ENCODE measurements at regions not wholly inside any gene's neighbourhood (a gene's known extent, or its start where the extent isn't known, plus 50 kb on each side); places are given as distances from the start of the nearest gene placed in this dataset.

GRCh38 chr14:29191092-29191491, 424.5 kb downstream of the FOXG1 start:
- Histone ChIP-seq H3K4me2 (no peak overlapping the region), H3K4me3 (IDR thresholded peaks at IDR 0.05; ENCODE audit: insufficient read depth, low read depth, low read length) (no peak overlapping the region), H3K9ac (no peak overlapping the region), H4K20me1 (ENCODE audit: insufficient read depth) (no peaks in the 10 kb centered on the region), H3K36me3 (ENCODE audit: insufficient read depth) (no peaks in the 10 kb centered on the region), H2AFZ (ENCODE audit: low read depth) (no peak overlapping the region), H3K4me1 (ENCODE audit: low read depth, poor library complexity, severe bottlenecking) (peaks cover 10% of the 10 kb centered on the region), H3K27ac (no peak overlapping the region), H3K27me3 (ENCODE audit: insufficient read depth, low read depth) (no peaks in the 10 kb centered on the region), H3K79me2 (ENCODE audit: insufficient read depth, low read depth) (no peaks in the 10 kb centered on the region)
- TF ChIP-seq CTCF (conservative IDR thresholded peaks at IDR 0.05; ENCODE audit: low read depth, low read length): no peak

GRCh38 chr14:29197557-29197956, 431.0 kb downstream of the FOXG1 start:
- H3K4me2 ChIP-seq: no peak overlapping the region
- no peak overlapping the region for H2AFZ ChIP-seq (ENCODE audit: low read depth)
- no peak overlapping the region for H3K9ac ChIP-seq

GRCh38 chr14:29205658-29206057, 439.1 kb downstream of the FOXG1 start:
- Histone ChIP-seq H4K20me1 (ENCODE audit: insufficient read depth) (no peaks in the 10 kb centered on the region), H3K36me3 (ENCODE audit: insufficient read depth) (no peaks in the 10 kb centered on the region), H3K79me2 (ENCODE audit: insufficient read depth, low read depth) (no peaks in the 10 kb centered on the region), H3K9ac (no peak overlapping the region), H3K4me3 (IDR thresholded peaks at IDR 0.05; ENCODE audit: insufficient read depth, low read depth, low read length) (no peak overlapping the region), H3K27ac (no peak overlapping the region), H2AFZ (ENCODE audit: low read depth) (no peak overlapping the region), H3K4me1 (ENCODE audit: low read depth, poor library complexity, severe bottlenecking) (no peaks in the 10 kb centered on the region), H3K27me3 (ENCODE audit: insufficient read depth, low read depth) (no peaks in the 10 kb centered on the region), H3K4me2 (no peak overlapping the region)
- TF ChIP-seq CTCF (conservative IDR thresholded peaks at IDR 0.05; ENCODE audit: low read depth, low read length): no peak

More at GRCh38 chr14:29197557-29197956, 431.0 kb downstream of the FOXG1 start:
- Histone ChIP-seq H3K36me3 (ENCODE audit: insufficient read depth) (no peaks in the 10 kb centered on the region), H3K27me3 (ENCODE audit: insufficient read depth, low read depth) (no peaks in the 10 kb centered on the region), H3K4me3 (IDR thresholded peaks at IDR 0.05; ENCODE audit: insufficient read depth, low read depth, low read length) (no peak overlapping the region), H4K20me1 (ENCODE audit: insufficient read depth) (no peaks in the 10 kb centered on the region), H3K4me1 (ENCODE audit: low read depth, poor library complexity, severe bottlenecking) (no peaks in the 10 kb centered on the region), H3K27ac (no peak overlapping the region), H3K79me2 (ENCODE audit: insufficient read depth, low read depth) (no peaks in the 10 kb centered on the region)
- no peak for TF ChIP-seq CTCF (conservative IDR thresholded peaks at IDR 0.05; ENCODE audit: low read depth, low read length)

- H3K36me3 ChIP-seq (ENCODE audit: insufficient read depth): no peaks in the 10 kb centered on the region
- H2AFZ ChIP-seq (ENCODE audit: low read depth): no peak overlapping the region
- no peak overlapping the region for H3K27ac ChIP-seq
- no peak overlapping the region for H3K4me2 ChIP-seq
- H3K27me3 ChIP-seq (ENCODE audit: insufficient read depth, low read depth): no peaks in the 10 kb centered on the region
- no peaks in the 10 kb centered on the region for H4K20me1 ChIP-seq (ENCODE audit: insufficient read depth)
- H3K9ac ChIP-seq: no peak overlapping the region
- no peaks in the 10 kb centered on the region for H3K79me2 ChIP-seq (ENCODE audit: insufficient read depth, low read depth)
- no peak overlapping the region for H3K4me3 ChIP-seq (IDR thresholded peaks at IDR 0.05; ENCODE audit: insufficient read depth, low read depth, low read length)
- H3K4me1 ChIP-seq (ENCODE audit: low read depth, poor library complexity, severe bottlenecking): no peaks in the 10 kb centered on the region
- TF ChIP-seq CTCF (conservative IDR thresholded peaks at IDR 0.05; ENCODE audit: low read depth, low read length): no peak
Measured at GRCh38 chr14:29215853-29216252, 449.3 kb downstream of the FOXG1 start.

Data from KMS-11 (cell line).